Effector memory CD8-positive, alpha-beta T cell (primary cell): ENCODE measurements at regions not wholly inside any gene's neighbourhood (a gene's known extent, or its start where the extent isn't known, plus 50 kb on each side); places are given as distances from the start of the nearest gene placed in this dataset.
"Not testable (repeated sequence)": the region's sequence is repeated elsewhere in the genome, so short reads cannot be mapped to it uniquely, and the experiment has no call there.

Source experiments
- ATAC-seq: fragments of 150-1000 bp; cut with Tn5 transposase; replicated peaks from 2 replicates; pipeline ENCODE4 v1.10.0; 2021; ENCODE audit warnings: mild to moderate bottlenecking, moderate library complexity
- DNase-seq, 3 experiments: peaks; one replicate each; pipeline ENCODE4 v3.0.0; 2021
- H3K27ac Mint-ChIP-seq, 2 donors: one replicate each; pipeline ENCODE4 v1.8.0; 2022; ENCODE audit warnings: mild to moderate bottlenecking in 2 of 2, mixed read lengths in 2 of 2, moderate library complexity in 2 of 2
- H3K27me3 Mint-ChIP-seq, 2 donors: one replicate each; pipeline ENCODE4 v1.8.0; 2022; ENCODE audit warnings: mixed read lengths in 2 of 2
- H3K36me3 Mint-ChIP-seq: one replicate; pipeline ENCODE4 v1.8.0; 2022; ENCODE audit warnings: mild to moderate bottlenecking, moderate library complexity, mixed read lengths; ENCODE audit not compliant: insufficient read depth
- H3K4me1 Mint-ChIP-seq, 2 donors: one replicate each; pipeline ENCODE4 v1.8.0; 2022; ENCODE audit warnings: low read depth in 2 of 2, mixed read lengths in 2 of 2
- H3K4me3 Mint-ChIP-seq, 2 donors: one replicate each; pipeline ENCODE4 v1.8.0; 2022; ENCODE audit warnings: mild to moderate bottlenecking in 2 of 2, mixed read lengths in 2 of 2, moderate library complexity in 2 of 2
- H3K9me3 Mint-ChIP-seq, 2 donors: one replicate each; pipeline ENCODE4 v1.8.0; 2022; ENCODE audit warnings: mixed read lengths in 2 of 2

- DNase-seq = no peak
- H3K27me3 Mint-ChIP-seq = no peaks in the 10 kb centered on the region
Observed at GRCh38 chr21:19045876-19046275, 642.3 kb upstream of the TMPRSS15 start.

GRCh38 chr21:19048098-19048672, 644.6 kb upstream of the TMPRSS15 start:
- ATAC-seq (no peak), DNase-seq (no peak)
- no peaks in the 10 kb centered on the region for H3K36me3 Mint-ChIP-seq
- H3K27me3 Mint-ChIP-seq = no peaks in the 10 kb centered on the region
- no peak overlapping the region for H3K4me3 Mint-ChIP-seq
- H3K9me3 Mint-ChIP-seq = peaks cover 10 to 16% of the 10 kb centered on the region in 2 donors
- no peak overlapping the region for H3K27ac Mint-ChIP-seq
- no peaks in the 10 kb centered on the region for H3K4me1 Mint-ChIP-seq

More at GRCh38 chr21:19045876-19046275, 642.3 kb upstream of the TMPRSS15 start:
- Mint-ChIP-seq H3K4me3 (no peak overlapping the region), H3K4me1 (no peaks in the 10 kb centered on the region), H3K36me3 (no peaks in the 10 kb centered on the region), H3K9me3 (peaks cover 10 to 16% of the 10 kb centered on the region in 2 donors), H3K27ac (no peak overlapping the region)
- no peak for ATAC-seq

GRCh38 chr21:19049567-19049966, 646.0 kb upstream of the TMPRSS15 start:
- no peak overlapping the region for H3K4me3 Mint-ChIP-seq
- DNase-seq (no peak), ATAC-seq (no peak)
- no peak overlapping the region for H3K27ac Mint-ChIP-seq
- no peaks in the 10 kb centered on the region for H3K27me3 Mint-ChIP-seq
- H3K4me1 Mint-ChIP-seq = no peaks in the 10 kb centered on the region
- no peaks in the 10 kb centered on the region for H3K36me3 Mint-ChIP-seq
- peaks cover 10 to 16% of the 10 kb centered on the region in 2 donors for H3K9me3 Mint-ChIP-seq

GRCh38 chr21:19065164-19065563, 661.6 kb upstream of the TMPRSS15 start:
- peaks cover 0 to 3% of the 10 kb centered on the region in 2 donors for H3K9me3 Mint-ChIP-seq
- H3K4me1 Mint-ChIP-seq = no peaks in the 10 kb centered on the region
- no peaks in the 10 kb centered on the region for H3K36me3 Mint-ChIP-seq
- H3K27me3 Mint-ChIP-seq = no peaks in the 10 kb centered on the region
- DNase-seq (no peak), ATAC-seq (no peak)
- no peak overlapping the region for H3K4me3 Mint-ChIP-seq
- no peak overlapping the region for H3K27ac Mint-ChIP-seq

- Mint-ChIP-seq H3K36me3 (no peaks in the 10 kb centered on the region), H3K4me3 (no peak overlapping the region), H3K9me3 (peaks cover 10 to 15% of the 10 kb centered on the region in 2 donors), H3K27me3 (no peaks in the 10 kb centered on the region), H3K4me1 (no peaks in the 10 kb centered on the region), H3K27ac (no peak overlapping the region)
- ATAC-seq (no peak), DNase-seq (no peak)
Observed at GRCh38 chr21:19076031-19076430, 672.4 kb upstream of the TMPRSS15 start.

- Mint-ChIP-seq H3K4me1 (no peaks in the 10 kb centered on the region), H3K27ac (no peak overlapping the region), H3K4me3 (no peak overlapping the region), H3K36me3 (no peaks in the 10 kb centered on the region), H3K27me3 (no peaks in the 10 kb centered on the region), H3K9me3 (peaks cover 2 to 8% of the 10 kb centered on the region in 2 donors)
- DNase-seq = no peak
- ATAC-seq = no peak
Observed at GRCh38 chr21:19109694-19110093, 706.1 kb upstream of the TMPRSS15 start.

- not testable (repeated sequence) for H3K4me1 Mint-ChIP-seq, H3K27ac Mint-ChIP-seq, H3K27me3 Mint-ChIP-seq, H3K4me3 Mint-ChIP-seq, H3K36me3 Mint-ChIP-seq, H3K9me3 Mint-ChIP-seq, ATAC-seq, DNase-seq
Observed at GRCh38 chr21:19119259-19119658, 715.7 kb upstream of the TMPRSS15 start.

GRCh38 chr21:19120591-19120990, 717.0 kb upstream of the TMPRSS15 start:
- no peaks in the 10 kb centered on the region for H3K27me3 Mint-ChIP-seq
- H3K4me1 Mint-ChIP-seq = no peaks in the 10 kb centered on the region
- no peak overlapping the region for H3K27ac Mint-ChIP-seq
- ATAC-seq = no peak
- no peaks in the 10 kb centered on the region for H3K36me3 Mint-ChIP-seq
- no peak overlapping the region for H3K4me3 Mint-ChIP-seq
- peaks cover 0 to 4% of the 10 kb centered on the region in 2 donors for H3K9me3 Mint-ChIP-seq
- DNase-seq = no peak

- H3K9me3 Mint-ChIP-seq = peaks cover 0 to 4% of the 10 kb centered on the region in 2 donors
- DNase-seq = no peak
- no peak overlapping the region for H3K27ac Mint-ChIP-seq
- no peaks in the 10 kb centered on the region for H3K27me3 Mint-ChIP-seq
- no peaks in the 10 kb centered on the region for H3K4me1 Mint-ChIP-seq
- peaks cover 3% of the 10 kb centered on the region for H3K36me3 Mint-ChIP-seq
- ATAC-seq = no peak
- no peak overlapping the region for H3K4me3 Mint-ChIP-seq
Observed at GRCh38 chr21:19122356-19122755, 718.8 kb upstream of the TMPRSS15 start.

- Mint-ChIP-seq H3K4me1 (no peaks in the 10 kb centered on the region), H3K36me3 (peaks cover 3% of the 10 kb centered on the region), H3K27ac (no peak overlapping the region), H3K9me3 (peaks cover 0 to 4% of the 10 kb centered on the region in 2 donors), H3K27me3 (no peaks in the 10 kb centered on the region), H3K4me3 (no peak overlapping the region)
- ATAC-seq (no peak), DNase-seq (no peak)
Observed at GRCh38 chr21:19123053-19123452, 719.5 kb upstream of the TMPRSS15 start.

GRCh38 chr21:19123525-19123924, 719.9 kb upstream of the TMPRSS15 start:
- H3K27ac Mint-ChIP-seq = no peak overlapping the region
- DNase-seq = no peak
- H3K27me3 Mint-ChIP-seq = no peaks in the 10 kb centered on the region
- peaks cover 0 to 4% of the 10 kb centered on the region in 2 donors for H3K9me3 Mint-ChIP-seq
- H3K4me3 Mint-ChIP-seq = no peak overlapping the region
- H3K4me1 Mint-ChIP-seq = no peaks in the 10 kb centered on the region
- no peak for ATAC-seq
- peaks cover 3% of the 10 kb centered on the region for H3K36me3 Mint-ChIP-seq

- Mint-ChIP-seq H3K27ac (no peak overlapping the region), H3K36me3 (peaks cover 3% of the 10 kb centered on the region), H3K9me3 (peaks cover 0 to 4% of the 10 kb centered on the region in 2 donors), H3K4me1 (no peaks in the 10 kb centered on the region), H3K4me3 (no peak overlapping the region), H3K27me3 (no peaks in the 10 kb centered on the region)
- no peak for ATAC-seq
- DNase-seq = no peak
Observed at GRCh38 chr21:19124691-19125090, 721.1 kb upstream of the TMPRSS15 start.

- H3K27me3 Mint-ChIP-seq = no peaks in the 10 kb centered on the region
- peaks cover 3% of the 10 kb centered on the region for H3K36me3 Mint-ChIP-seq
- H3K4me3 Mint-ChIP-seq = no peak overlapping the region
- H3K9me3 Mint-ChIP-seq = peaks cover 6 to 7% of the 10 kb centered on the region in 2 donors
- no peaks in the 10 kb centered on the region for H3K4me1 Mint-ChIP-seq
- H3K27ac Mint-ChIP-seq = no peak overlapping the region
- ATAC-seq (no peak), DNase-seq (no peak)
Observed at GRCh38 chr21:19130379-19131028, 726.9 kb upstream of the TMPRSS15 start.

GRCh38 chr21:19141511-19141910, 737.9 kb upstream of the TMPRSS15 start:
- H3K4me1 Mint-ChIP-seq = no peaks in the 10 kb centered on the region
- no peaks in the 10 kb centered on the region for H3K36me3 Mint-ChIP-seq
- DNase-seq (no peak), ATAC-seq (no peak)
- H3K9me3 Mint-ChIP-seq = peaks cover 5 to 8% of the 10 kb centered on the region in 2 donors
- no peak overlapping the region for H3K4me3 Mint-ChIP-seq
- no peaks in the 10 kb centered on the region for H3K27me3 Mint-ChIP-seq
- no peak overlapping the region for H3K27ac Mint-ChIP-seq
